ENCODE measurements at regions not wholly inside any gene's neighbourhood (a gene's known extent, or its start where the extent isn't known, plus 50 kb on each side); places are given as distances from the start of the nearest gene placed in this dataset.

DNA sequence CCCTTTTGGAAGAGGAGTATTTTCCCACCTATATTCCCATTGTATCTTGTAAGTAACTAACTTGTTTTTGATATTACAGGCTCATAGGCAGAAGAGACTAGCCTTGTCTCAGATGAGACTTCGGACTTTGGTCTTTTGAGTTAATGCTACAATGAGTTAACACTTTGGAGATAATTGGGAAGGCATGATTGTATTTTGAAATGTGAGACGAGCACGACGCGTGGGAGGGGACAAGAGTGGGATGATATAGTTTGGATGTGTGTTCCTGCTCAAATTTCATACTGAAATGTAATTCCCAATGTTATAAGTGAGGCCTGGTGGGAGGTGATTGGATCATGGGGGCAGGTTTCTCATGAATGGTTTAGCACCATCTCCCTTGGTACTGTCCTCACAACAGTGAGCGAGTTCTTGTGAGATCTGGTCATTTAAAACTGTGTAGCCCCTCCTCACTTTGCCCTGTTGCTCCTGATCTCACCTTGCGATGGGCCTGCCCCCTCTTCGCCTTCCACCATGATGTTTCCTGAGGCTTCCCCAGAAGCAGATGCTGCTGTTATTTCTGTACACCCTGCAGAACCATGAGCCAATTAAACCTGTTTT is 721.5 kb upstream of the CTNND2 start:
- no peaks in the 10 kb centered on the region for H4K20me1 ChIP-seq (ENCODE audit: low read depth)
- Mint-ChIP-seq H3K27ac (no peak overlapping the region), H3K4me3 (no peak overlapping the region), H3K4me1 (peaks cover 12% of the 10 kb centered on the region), H3K27me3 (ENCODE audit: insufficient read depth, low read depth) (no peaks in the 10 kb centered on the region), H3K36me3 (no peaks in the 10 kb centered on the region), H3K9me3 (peaks cover 7% of the 10 kb centered on the region)
- no peak overlapping the region for H3K27ac ChIP-seq
- H3F3A ChIP-seq (ENCODE audit: low read depth): no peaks in the 10 kb centered on the region
- no peak overlapping the region for H2AFZ ChIP-seq (replicated peaks)
- H3K79me2 ChIP-seq (ENCODE audit: low read depth): no peaks in the 10 kb centered on the region
- no peaks in the 10 kb centered on the region for H3K9me3 ChIP-seq (ENCODE audit: low read depth)
- TF ChIP-seq EZH2phosphoT487 (IDR thresholded peaks at IDR 0.05) (no peak), EZH2 (IDR thresholded peaks at IDR 0.05) (no peak)
- TF ChIP-seq, protein P1, sequence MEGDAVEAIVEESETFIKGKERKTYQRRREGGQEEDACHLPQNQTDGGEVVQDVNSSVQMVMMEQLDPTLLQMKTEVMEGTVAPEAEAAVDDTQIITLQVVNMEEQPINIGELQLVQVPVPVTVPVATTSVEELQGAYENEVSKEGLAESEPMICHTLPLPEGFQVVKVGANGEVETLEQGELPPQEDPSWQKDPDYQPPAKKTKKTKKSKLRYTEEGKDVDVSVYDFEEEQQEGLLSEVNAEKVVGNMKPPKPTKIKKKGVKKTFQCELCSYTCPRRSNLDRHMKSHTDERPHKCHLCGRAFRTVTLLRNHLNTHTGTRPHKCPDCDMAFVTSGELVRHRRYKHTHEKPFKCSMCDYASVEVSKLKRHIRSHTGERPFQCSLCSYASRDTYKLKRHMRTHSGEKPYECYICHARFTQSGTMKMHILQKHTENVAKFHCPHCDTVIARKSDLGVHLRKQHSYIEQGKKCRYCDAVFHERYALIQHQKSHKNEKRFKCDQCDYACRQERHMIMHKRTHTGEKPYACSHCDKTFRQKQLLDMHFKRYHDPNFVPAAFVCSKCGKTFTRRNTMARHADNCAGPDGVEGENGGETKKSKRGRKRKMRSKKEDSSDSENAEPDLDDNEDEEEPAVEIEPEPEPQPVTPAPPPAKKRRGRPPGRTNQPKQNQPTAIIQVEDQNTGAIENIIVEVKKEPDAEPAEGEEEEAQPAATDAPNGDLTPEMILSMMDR (IDR thresholded peaks at IDR 0.05): no peak
- no peaks in the 10 kb centered on the region for H3K36me3 ChIP-seq
- no peak overlapping the region for H3K4me2 ChIP-seq
- no peak overlapping the region for H3K4me3 ChIP-seq
- no peak overlapping the region for H3K9ac ChIP-seq
- no peaks in the 10 kb centered on the region for H3K27me3 ChIP-seq
- no peaks in the 10 kb centered on the region for H3K4me1 ChIP-seq
- no peak for DNase-seq (ENCODE audit: low spot score)

DNA sequence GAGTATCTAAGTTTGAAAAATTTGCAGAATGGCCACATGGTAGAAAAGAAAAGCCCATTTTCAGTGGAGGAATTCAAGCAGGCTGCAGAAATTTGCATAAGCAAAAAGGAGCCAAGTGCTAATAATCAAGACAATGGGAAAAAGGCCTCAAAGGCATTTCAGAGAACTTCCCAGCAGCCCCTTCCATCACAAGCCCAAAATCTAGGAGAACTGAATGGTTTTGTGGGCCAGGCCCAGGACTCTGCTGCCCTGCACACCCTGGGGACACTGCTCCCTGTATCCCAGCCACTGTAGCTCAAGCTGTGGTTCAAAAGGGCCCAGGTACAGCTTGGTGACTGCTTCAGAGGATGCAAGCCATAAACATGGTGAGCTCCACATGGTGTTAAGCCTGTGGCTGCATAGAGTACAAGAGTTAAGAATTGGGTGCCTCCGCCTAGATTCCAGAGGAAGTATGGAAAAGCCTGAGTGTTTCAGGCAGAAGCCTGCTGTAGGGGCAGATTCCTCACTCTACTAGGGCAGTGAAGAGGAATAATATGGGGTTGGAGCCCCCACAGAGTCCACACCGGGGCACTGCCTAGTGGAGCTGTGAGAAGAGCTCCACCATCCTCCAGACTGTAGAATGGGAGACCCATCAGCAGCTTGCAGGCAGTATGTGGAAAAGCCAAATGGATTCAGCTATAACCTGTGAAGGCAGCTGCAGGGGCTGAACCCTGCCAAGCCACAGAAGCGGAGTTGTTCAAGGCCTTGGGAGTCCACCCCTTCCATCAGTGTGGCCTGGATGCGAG is 720.7 kb upstream of the CTNND2 start:
- no peak for DNase-seq (ENCODE audit: low spot score)
- no peaks in the 10 kb centered on the region for H3K36me3 ChIP-seq
- peaks cover 7% of the 10 kb centered on the region for H3K9me3 Mint-ChIP-seq
- H3K27me3 Mint-ChIP-seq (ENCODE audit: insufficient read depth, low read depth): no peaks in the 10 kb centered on the region
- H3K79me2 ChIP-seq (ENCODE audit: low read depth): no peaks in the 10 kb centered on the region
- H3K4me1 ChIP-seq: no peaks in the 10 kb centered on the region
- no peaks in the 10 kb centered on the region for H3K9me3 ChIP-seq (ENCODE audit: low read depth)
- peak overlapping the region; percentile 26 for H2AFZ ChIP-seq (replicated peaks)
- H3K4me2 ChIP-seq: no peak overlapping the region
- TF ChIP-seq EZH2 (IDR thresholded peaks at IDR 0.05) (no peak), EZH2phosphoT487 (IDR thresholded peaks at IDR 0.05) (no peak)
- TF ChIP-seq, protein P1 (IDR thresholded peaks at IDR 0.05): no peak
- H3K27ac Mint-ChIP-seq: peak overlapping the region; percentile 16
- H3F3A ChIP-seq (ENCODE audit: low read depth): no peaks in the 10 kb centered on the region
- H3K27me3 ChIP-seq: no peaks in the 10 kb centered on the region
- H3K9ac ChIP-seq: no peak overlapping the region
- no peak overlapping the region for H3K4me3 ChIP-seq
- H3K36me3 Mint-ChIP-seq: no peaks in the 10 kb centered on the region
- H4K20me1 ChIP-seq (ENCODE audit: low read depth): no peaks in the 10 kb centered on the region
- no peak overlapping the region for H3K27ac ChIP-seq
- no peak overlapping the region for H3K4me3 Mint-ChIP-seq
- peaks cover 12% of the 10 kb centered on the region for H3K4me1 Mint-ChIP-seq

DNA sequence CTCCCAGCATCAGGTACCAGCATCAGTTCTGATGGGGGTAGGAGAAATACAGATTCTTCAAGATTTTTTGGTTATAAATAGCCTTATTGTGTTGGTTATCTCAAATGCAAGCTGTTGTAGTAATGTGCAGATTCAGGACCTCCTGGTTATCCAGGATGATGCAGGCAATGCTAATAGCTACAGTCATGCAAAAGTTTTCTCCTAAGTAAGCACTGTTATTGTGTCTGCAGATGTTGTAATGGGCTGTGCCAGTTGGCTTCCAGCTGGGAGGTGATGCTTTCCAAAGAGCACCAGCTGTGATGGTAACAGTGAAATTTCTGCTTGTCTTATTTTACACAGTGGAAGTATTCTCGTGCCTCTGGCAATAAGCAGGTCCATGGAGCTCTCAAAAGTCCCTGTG is 719.2 kb upstream of the CTNND2 start:
- no peak overlapping the region for H3K4me2 ChIP-seq
- no peak overlapping the region for H3K9ac ChIP-seq
- H3K4me1 Mint-ChIP-seq: peaks cover 12% of the 10 kb centered on the region
- H4K20me1 ChIP-seq (ENCODE audit: low read depth): no peaks in the 10 kb centered on the region
- no peaks in the 10 kb centered on the region for H3K4me1 ChIP-seq
- H3K79me2 ChIP-seq (ENCODE audit: low read depth): no peaks in the 10 kb centered on the region
- no peaks in the 10 kb centered on the region for H3K27me3 Mint-ChIP-seq (ENCODE audit: insufficient read depth, low read depth)
- no peak overlapping the region for H3K4me3 ChIP-seq
- H3K9me3 ChIP-seq (ENCODE audit: low read depth): no peaks in the 10 kb centered on the region
- no peak overlapping the region for H3K27ac ChIP-seq
- H3K4me3 Mint-ChIP-seq: no peak overlapping the region
- H3K27me3 ChIP-seq: no peaks in the 10 kb centered on the region
- TF ChIP-seq, protein P1 (IDR thresholded peaks at IDR 0.05): no peak
- no peak for TF ChIP-seq EZH2phosphoT487 (IDR thresholded peaks at IDR 0.05)
- no peak for TF ChIP-seq EZH2 (IDR thresholded peaks at IDR 0.05)
- no peak for DNase-seq (ENCODE audit: low spot score)
- no peak overlapping the region for H3K27ac Mint-ChIP-seq
- H3K9me3 Mint-ChIP-seq: peaks cover 7% of the 10 kb centered on the region
- no peak overlapping the region for H2AFZ ChIP-seq (replicated peaks)
- H3K36me3 Mint-ChIP-seq: no peaks in the 10 kb centered on the region
- H3K36me3 ChIP-seq: no peaks in the 10 kb centered on the region
- no peaks in the 10 kb centered on the region for H3F3A ChIP-seq (ENCODE audit: low read depth)
